ENCODE measurements at regions not wholly inside any gene's neighbourhood (a gene's known extent, or its start where the extent isn't known, plus 50 kb on each side); places are given as distances from the start of the nearest gene placed in this dataset.
"Not testable (repeated sequence)": the region's sequence is repeated elsewhere in the genome, so short reads cannot be mapped to it uniquely, and the experiment has no call there.

DNA sequence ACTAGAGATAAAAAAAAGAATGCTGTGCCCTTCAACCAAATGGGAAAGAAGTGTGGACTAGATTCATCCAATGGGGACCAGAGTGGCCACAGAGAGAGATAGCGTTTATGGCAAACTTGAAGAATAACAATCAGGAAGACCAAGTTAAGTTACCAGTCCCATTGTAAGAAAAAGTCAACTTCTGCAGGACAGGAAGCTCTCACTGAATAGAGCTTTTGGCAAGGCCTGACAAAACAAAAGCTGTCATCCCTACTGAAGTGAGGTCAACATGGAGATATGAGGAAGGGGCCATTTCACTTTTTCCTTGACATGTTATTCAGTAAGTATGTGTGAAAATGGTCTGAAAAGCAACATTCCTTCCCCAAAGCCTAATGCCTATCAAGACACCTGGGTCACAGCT is 111.8 kb upstream of the KLHL13 start:
- TF ChIP-seq, protein P1, sequence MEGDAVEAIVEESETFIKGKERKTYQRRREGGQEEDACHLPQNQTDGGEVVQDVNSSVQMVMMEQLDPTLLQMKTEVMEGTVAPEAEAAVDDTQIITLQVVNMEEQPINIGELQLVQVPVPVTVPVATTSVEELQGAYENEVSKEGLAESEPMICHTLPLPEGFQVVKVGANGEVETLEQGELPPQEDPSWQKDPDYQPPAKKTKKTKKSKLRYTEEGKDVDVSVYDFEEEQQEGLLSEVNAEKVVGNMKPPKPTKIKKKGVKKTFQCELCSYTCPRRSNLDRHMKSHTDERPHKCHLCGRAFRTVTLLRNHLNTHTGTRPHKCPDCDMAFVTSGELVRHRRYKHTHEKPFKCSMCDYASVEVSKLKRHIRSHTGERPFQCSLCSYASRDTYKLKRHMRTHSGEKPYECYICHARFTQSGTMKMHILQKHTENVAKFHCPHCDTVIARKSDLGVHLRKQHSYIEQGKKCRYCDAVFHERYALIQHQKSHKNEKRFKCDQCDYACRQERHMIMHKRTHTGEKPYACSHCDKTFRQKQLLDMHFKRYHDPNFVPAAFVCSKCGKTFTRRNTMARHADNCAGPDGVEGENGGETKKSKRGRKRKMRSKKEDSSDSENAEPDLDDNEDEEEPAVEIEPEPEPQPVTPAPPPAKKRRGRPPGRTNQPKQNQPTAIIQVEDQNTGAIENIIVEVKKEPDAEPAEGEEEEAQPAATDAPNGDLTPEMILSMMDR (IDR thresholded peaks at IDR 0.05), result no peak
- DNase-seq (ENCODE audit: low spot score) (no peak), ATAC-seq (ENCODE audit: low FRiP score) (no peak)

DNA sequence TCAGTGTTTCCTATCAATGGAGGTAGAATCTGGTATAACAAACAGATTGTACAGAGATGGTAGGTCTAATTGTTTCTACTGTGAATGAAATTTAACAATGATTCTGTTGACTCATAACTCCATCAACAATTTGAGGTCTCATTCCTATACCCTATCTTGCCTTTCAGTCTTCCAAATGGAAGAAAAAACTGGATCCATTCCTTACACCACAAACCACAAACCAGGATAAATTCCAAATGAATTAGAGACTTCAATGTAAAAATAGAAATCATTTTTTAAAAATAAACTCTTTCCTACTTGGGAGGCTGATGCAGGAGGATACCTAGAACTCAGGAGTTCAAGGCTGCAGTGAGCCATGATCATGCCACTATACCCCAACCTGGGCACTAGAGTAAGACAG is 114.4 kb upstream of the WDR44 start:
- TF ChIP-seq, protein P1 (IDR thresholded peaks at IDR 0.05), result no peak

DNA sequence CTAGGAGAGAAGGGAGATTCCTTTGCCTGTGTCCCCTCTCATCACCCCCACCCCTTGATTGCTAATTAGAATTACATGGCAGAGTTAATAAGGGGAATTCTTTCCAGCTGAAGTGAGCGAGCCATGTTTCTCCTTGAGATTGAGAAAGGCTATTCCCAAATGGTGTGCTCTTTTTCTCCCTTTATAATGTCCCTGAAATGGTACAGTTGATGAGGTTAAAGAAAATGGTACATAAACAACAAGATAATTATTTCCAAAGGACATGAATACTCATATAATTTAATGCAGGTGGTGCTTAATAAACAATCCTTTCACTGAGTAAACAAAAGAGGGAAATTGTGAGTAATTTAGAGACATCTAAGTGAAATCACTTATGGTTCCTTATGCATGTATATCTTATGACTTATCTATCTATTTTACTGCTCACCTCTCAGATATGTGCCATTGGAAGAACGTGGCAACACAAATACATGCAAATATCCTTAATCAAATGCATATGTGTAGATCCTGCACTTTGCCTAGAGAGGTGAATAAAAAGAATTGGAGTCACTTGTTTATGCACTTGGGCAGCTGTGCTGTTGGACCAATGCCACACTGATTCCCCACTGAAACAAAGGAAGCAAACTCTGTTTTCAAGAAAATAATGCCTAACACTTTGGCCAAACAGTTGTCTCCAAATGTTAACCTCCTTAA is 106.6 kb upstream of the WDR44 start:
- ATAC-seq (ENCODE audit: low FRiP score) (no peak), DNase-seq (ENCODE audit: low spot score) (no peak)
- TF ChIP-seq, protein P1 (IDR thresholded peaks at IDR 0.05), result no peak

More for the DNA sequence above, 114.4 kb upstream of the WDR44 start:
- no peak for DNase-seq (ENCODE audit: low spot score)
- ATAC-seq (ENCODE audit: low FRiP score), result no peak

DNA sequence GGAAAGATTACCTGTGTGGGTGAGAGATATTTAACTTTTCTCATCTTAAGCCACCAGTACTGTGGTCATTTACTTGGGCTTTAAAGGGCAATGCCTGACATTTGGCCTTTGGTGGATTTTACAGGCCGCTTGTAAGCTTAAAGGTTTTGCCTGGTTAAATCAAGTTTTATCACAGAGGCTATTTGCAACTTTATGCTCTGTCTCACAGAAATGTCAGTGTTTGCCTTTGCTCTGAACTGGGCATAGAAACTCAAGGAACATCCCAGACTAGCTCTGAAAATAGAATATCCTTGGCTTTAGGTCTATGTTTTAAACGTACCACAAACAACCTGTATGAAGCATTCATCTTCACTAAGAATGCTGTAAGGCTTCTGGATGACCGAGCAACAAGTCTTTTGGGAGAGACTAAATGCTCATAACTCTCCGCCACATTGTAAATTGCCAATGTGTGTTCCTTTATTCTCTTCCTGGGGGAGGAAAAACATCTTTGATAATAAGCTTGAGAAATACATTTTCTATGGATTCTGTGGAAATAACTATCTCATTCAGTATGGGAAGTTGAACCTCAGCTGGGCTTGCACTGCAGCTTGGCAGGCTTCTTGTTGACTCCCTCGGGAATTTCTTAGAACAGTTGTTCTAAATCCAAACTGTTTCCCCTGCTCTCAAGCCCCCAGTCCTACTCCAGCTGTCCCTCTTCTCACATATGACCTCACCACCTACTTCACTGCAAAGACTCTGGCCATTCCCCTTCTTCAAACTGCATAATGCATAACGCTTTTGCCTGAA is 105.8 kb upstream of the WDR44 start:
- TF ChIP-seq, protein P1 (IDR thresholded peaks at IDR 0.05), result no peak
- no peak for ATAC-seq (ENCODE audit: low FRiP score)
- DNase-seq (ENCODE audit: low spot score), result no peak

DNA sequence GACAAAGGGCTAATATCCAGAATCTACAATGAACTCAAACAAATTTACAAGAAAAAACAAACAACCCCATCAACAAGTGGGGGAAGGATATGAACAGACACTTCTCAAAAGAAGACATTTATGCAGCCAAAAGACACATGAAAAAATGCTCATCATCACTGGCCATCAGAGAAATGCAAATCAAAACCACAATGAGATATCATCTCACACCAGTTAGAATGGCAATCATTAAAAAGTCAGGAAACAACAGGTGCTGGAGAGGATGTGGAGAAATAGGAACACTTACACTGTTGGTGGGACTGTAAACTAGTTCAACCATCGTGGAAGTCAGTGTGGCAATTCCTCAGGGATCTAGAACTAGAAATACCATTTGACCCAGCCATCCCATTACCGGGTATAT is 98.9 kb upstream of the WDR44 start:
- not testable (repeated sequence) for DNase-seq (ENCODE audit: low spot score); ATAC-seq (ENCODE audit: low FRiP score)

DNA sequence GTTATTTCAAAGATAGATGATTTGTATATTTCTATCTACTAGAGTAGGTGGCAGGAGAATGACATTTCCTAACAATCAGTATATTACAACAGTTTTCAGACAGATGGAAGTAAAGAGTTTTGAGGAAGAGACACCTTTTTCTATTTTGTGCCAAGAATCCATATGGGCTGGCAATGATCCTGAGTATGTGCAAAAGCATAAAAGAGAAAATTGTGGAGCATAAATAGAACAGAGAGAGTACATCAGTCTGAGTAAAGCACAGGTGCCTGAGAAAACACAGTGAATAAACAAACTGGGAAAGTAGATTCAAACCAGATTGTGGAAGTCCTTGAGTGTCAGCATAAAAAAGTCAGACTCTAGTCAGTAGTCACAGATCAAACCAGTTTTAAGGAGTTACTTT is 96.8 kb upstream of the WDR44 start:
- ATAC-seq (ENCODE audit: low FRiP score), result no peak

DNA sequence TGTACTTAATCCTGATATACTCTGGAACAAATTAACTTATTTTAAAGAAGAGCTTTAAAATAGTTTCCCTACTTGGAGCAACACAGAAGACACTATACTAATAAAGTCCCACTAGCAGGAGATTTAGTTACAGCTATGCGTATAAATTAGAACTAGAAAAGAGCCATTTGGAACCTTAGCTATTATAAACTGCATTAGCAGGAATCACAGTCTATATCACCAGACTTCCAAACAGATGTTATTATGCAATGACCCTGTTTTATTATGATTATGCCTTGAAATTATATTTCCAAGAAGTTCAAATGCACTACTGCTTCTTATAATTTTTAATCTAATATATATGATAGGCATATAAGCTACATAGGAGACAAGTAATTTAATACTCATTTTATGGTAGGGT is 95.5 kb upstream of the WDR44 start:
- DNase-seq (ENCODE audit: low spot score) (no peak), ATAC-seq (ENCODE audit: low FRiP score) (no peak)
- TF ChIP-seq, protein P1 (IDR thresholded peaks at IDR 0.05), result no peak

More for the DNA sequence above, 96.8 kb upstream of the WDR44 start:
- TF ChIP-seq, protein P1 (IDR thresholded peaks at IDR 0.05), result no peak
- no peak for DNase-seq (ENCODE audit: low spot score)
